Activated T-cell treated with anti-CD3 and anti-CD28 coated beads, Interleukin-2, amount 50 U/mL, for 24 hours (primary cell): ENCODE measurements at regions not wholly inside any gene's neighbourhood (a gene's known extent, or its start where the extent isn't known, plus 50 kb on each side); places are given as distances from the start of the nearest gene placed in this dataset.
"Not testable (repeated sequence)": the region's sequence is repeated elsewhere in the genome, so short reads cannot be mapped to it uniquely, and the experiment has no call there.

Experiments
- DNase-seq: peaks from one replicate; pipeline ENCODE4 v3.0.0-alpha.2; 2020
- H3K27ac Mint-ChIP-seq: 2 replicates; pipeline ENCODE4 v1.8.0; 2020; ENCODE audit warnings: mild to moderate bottlenecking, mixed read lengths
- H3K27me3 Mint-ChIP-seq: 2 replicates; pipeline ENCODE4 v1.8.0; 2020; ENCODE audit warnings: mixed read lengths
- H3K36me3 Mint-ChIP-seq: 2 replicates; pipeline ENCODE4 v1.8.0; 2020; ENCODE audit warnings: low read depth, mixed read lengths
- H3K4me1 Mint-ChIP-seq: 2 replicates; pipeline ENCODE4 v1.8.0; 2020; ENCODE audit warnings: low read depth, mixed read lengths
- H3K4me3 Mint-ChIP-seq: 2 replicates; pipeline ENCODE4 v1.8.0; 2020; ENCODE audit warnings: mild to moderate bottlenecking, moderate library complexity, mixed read lengths
- H3K9me3 Mint-ChIP-seq: 2 replicates; pipeline ENCODE4 v1.8.0; 2020; ENCODE audit warnings: mixed read lengths

- Mint-ChIP-seq H3K4me3 (no peak overlapping the region), H3K27me3 (peaks cover 4% of the 10 kb centered on the region)
- DNase-seq = no peak
These were observed 72.7 kb upstream of the RANBP3L start for GRCh38 chr5:36374266-36374862.

GRCh38 chr5:36377192-36377591 is 75.5 kb upstream of the RANBP3L start:
- H3K27me3 Mint-ChIP-seq = no peaks in the 10 kb centered on the region
- no peak overlapping the region for H3K27ac Mint-ChIP-seq
- H3K4me3 Mint-ChIP-seq = no peak overlapping the region
- H3K4me1 Mint-ChIP-seq = no peaks in the 10 kb centered on the region
- no peak for DNase-seq
- H3K36me3 Mint-ChIP-seq = no peaks in the 10 kb centered on the region
- no peaks in the 10 kb centered on the region for H3K9me3 Mint-ChIP-seq

More at GRCh38 chr5:36374266-36374862, 72.7 kb upstream of the RANBP3L start:
- H3K36me3 Mint-ChIP-seq = no peaks in the 10 kb centered on the region
- no peak overlapping the region for H3K27ac Mint-ChIP-seq
- peaks cover 4% of the 10 kb centered on the region for H3K9me3 Mint-ChIP-seq
- no peaks in the 10 kb centered on the region for H3K4me1 Mint-ChIP-seq

GRCh38 chr5:36378551-36378950 is 76.8 kb upstream of the RANBP3L start:
- no peaks in the 10 kb centered on the region for H3K4me1 Mint-ChIP-seq
- H3K9me3 Mint-ChIP-seq = no peaks in the 10 kb centered on the region
- H3K4me3 Mint-ChIP-seq = no peak overlapping the region
- no peaks in the 10 kb centered on the region for H3K27me3 Mint-ChIP-seq
- H3K36me3 Mint-ChIP-seq = no peaks in the 10 kb centered on the region
- H3K27ac Mint-ChIP-seq = no peak overlapping the region
- no peak for DNase-seq

GRCh38 chr5:36382890-36383289 is 81.2 kb upstream of the RANBP3L start:
- Mint-ChIP-seq H3K36me3 (no peaks in the 10 kb centered on the region), H3K27ac (no peak overlapping the region), H3K9me3 (no peaks in the 10 kb centered on the region), H3K4me1 (no peaks in the 10 kb centered on the region), H3K27me3 (peaks cover 4% of the 10 kb centered on the region), H3K4me3 (no peak overlapping the region)
- no peak for DNase-seq

GRCh38 chr5:36383942-36384341 is 82.2 kb upstream of the RANBP3L start:
- H3K36me3 Mint-ChIP-seq = no peaks in the 10 kb centered on the region
- H3K9me3 Mint-ChIP-seq = no peaks in the 10 kb centered on the region
- H3K4me3 Mint-ChIP-seq = no peak overlapping the region
- H3K27ac Mint-ChIP-seq = no peak overlapping the region
- no peak for DNase-seq
- H3K27me3 Mint-ChIP-seq = peaks cover 4% of the 10 kb centered on the region
- H3K4me1 Mint-ChIP-seq = no peaks in the 10 kb centered on the region

GRCh38 chr5:36384845-36385244 is 83.1 kb upstream of the RANBP3L start:
- Mint-ChIP-seq H3K36me3 (no peaks in the 10 kb centered on the region), H3K27me3 (peaks cover 9% of the 10 kb centered on the region), H3K4me3 (no peak overlapping the region), H3K4me1 (no peaks in the 10 kb centered on the region), H3K27ac (no peak overlapping the region), H3K9me3 (no peaks in the 10 kb centered on the region)
- no peak for DNase-seq

- H3K36me3 Mint-ChIP-seq = no peaks in the 10 kb centered on the region
- no peaks in the 10 kb centered on the region for H3K9me3 Mint-ChIP-seq
These were observed 83.8 kb upstream of the RANBP3L start for GRCh38 chr5:36385495-36385894.

GRCh38 chr5:36388288-36388687 is 86.6 kb upstream of the RANBP3L start:
- H3K4me3 Mint-ChIP-seq = no peak overlapping the region
- peaks cover 21% of the 10 kb centered on the region for H3K27me3 Mint-ChIP-seq
- no peaks in the 10 kb centered on the region for H3K9me3 Mint-ChIP-seq
- H3K27ac Mint-ChIP-seq = no peak overlapping the region
- DNase-seq = no peak
- H3K4me1 Mint-ChIP-seq = no peaks in the 10 kb centered on the region
- H3K36me3 Mint-ChIP-seq = no peaks in the 10 kb centered on the region

More at GRCh38 chr5:36385495-36385894, 83.8 kb upstream of the RANBP3L start:
- H3K4me3 Mint-ChIP-seq = no peak overlapping the region
- no peaks in the 10 kb centered on the region for H3K4me1 Mint-ChIP-seq
- no peak overlapping the region for H3K27ac Mint-ChIP-seq
- no peak for DNase-seq
- H3K27me3 Mint-ChIP-seq = peaks cover 13% of the 10 kb centered on the region

GRCh38 chr5:36389245-36389644 is 87.5 kb upstream of the RANBP3L start:
- H3K4me1 Mint-ChIP-seq = no peaks in the 10 kb centered on the region
- no peaks in the 10 kb centered on the region for H3K9me3 Mint-ChIP-seq
- H3K36me3 Mint-ChIP-seq = no peaks in the 10 kb centered on the region
- no peak overlapping the region for H3K27ac Mint-ChIP-seq
- H3K4me3 Mint-ChIP-seq = no peak overlapping the region
- DNase-seq = no peak
- peaks cover 21% of the 10 kb centered on the region for H3K27me3 Mint-ChIP-seq

- no peaks in the 10 kb centered on the region for H3K9me3 Mint-ChIP-seq
- H3K4me3 Mint-ChIP-seq = no peak overlapping the region
- no peak overlapping the region for H3K27ac Mint-ChIP-seq
- no peaks in the 10 kb centered on the region for H3K36me3 Mint-ChIP-seq
- DNase-seq = no peak
- H3K27me3 Mint-ChIP-seq = peaks cover 21% of the 10 kb centered on the region
- H3K4me1 Mint-ChIP-seq = no peaks in the 10 kb centered on the region
These were observed 88.9 kb upstream of the RANBP3L start for GRCh38 chr5:36390640-36391039.

- Mint-ChIP-seq H3K36me3 (no peaks in the 10 kb centered on the region), H3K27ac (no peak overlapping the region), H3K4me1 (no peaks in the 10 kb centered on the region), H3K9me3 (no peaks in the 10 kb centered on the region), H3K27me3 (peaks cover 23% of the 10 kb centered on the region), H3K4me3 (no peak overlapping the region)
- no peak for DNase-seq
These were observed 90.5 kb upstream of the RANBP3L start for GRCh38 chr5:36392186-36392585.

- no peak for DNase-seq
- Mint-ChIP-seq H3K27me3 (peaks cover 23% of the 10 kb centered on the region), H3K4me1 (no peaks in the 10 kb centered on the region), H3K27ac (no peak overlapping the region), H3K4me3 (no peak overlapping the region), H3K36me3 (no peaks in the 10 kb centered on the region), H3K9me3 (no peaks in the 10 kb centered on the region)
These were observed 91.1 kb upstream of the RANBP3L start for GRCh38 chr5:36392818-36393217.

GRCh38 chr5:36393656-36394428 is 92.1 kb upstream of the RANBP3L start:
- H3K27me3 Mint-ChIP-seq = peaks cover 23% of the 10 kb centered on the region
- H3K4me3 Mint-ChIP-seq = no peak overlapping the region
- DNase-seq = no peak
- no peak overlapping the region for H3K27ac Mint-ChIP-seq
- no peaks in the 10 kb centered on the region for H3K36me3 Mint-ChIP-seq
- no peaks in the 10 kb centered on the region for H3K4me1 Mint-ChIP-seq
- H3K9me3 Mint-ChIP-seq = no peaks in the 10 kb centered on the region

GRCh38 chr5:36395260-36395659 is 93.6 kb upstream of the RANBP3L start:
- H3K36me3 Mint-ChIP-seq = no peaks in the 10 kb centered on the region
- no peaks in the 10 kb centered on the region for H3K4me1 Mint-ChIP-seq
- H3K27me3 Mint-ChIP-seq = peaks cover 22% of the 10 kb centered on the region
- H3K27ac Mint-ChIP-seq = no peak overlapping the region
- DNase-seq = no peak
- no peak overlapping the region for H3K4me3 Mint-ChIP-seq
- H3K9me3 Mint-ChIP-seq = no peaks in the 10 kb centered on the region

GRCh38 chr5:36395947-36396346 is 94.2 kb upstream of the RANBP3L start:
- H3K4me1 Mint-ChIP-seq, H3K36me3 Mint-ChIP-seq, H3K27ac Mint-ChIP-seq, H3K4me3 Mint-ChIP-seq, H3K9me3 Mint-ChIP-seq, DNase-seq: not testable (repeated sequence)
- peaks cover 16% of the 10 kb centered on the region for H3K27me3 Mint-ChIP-seq
